ENCODE measurements at regions not wholly inside any gene's neighbourhood (a gene's known extent, or its start where the extent isn't known, plus 50 kb on each side); places are given as distances from the start of the nearest gene placed in this dataset.

DNA sequence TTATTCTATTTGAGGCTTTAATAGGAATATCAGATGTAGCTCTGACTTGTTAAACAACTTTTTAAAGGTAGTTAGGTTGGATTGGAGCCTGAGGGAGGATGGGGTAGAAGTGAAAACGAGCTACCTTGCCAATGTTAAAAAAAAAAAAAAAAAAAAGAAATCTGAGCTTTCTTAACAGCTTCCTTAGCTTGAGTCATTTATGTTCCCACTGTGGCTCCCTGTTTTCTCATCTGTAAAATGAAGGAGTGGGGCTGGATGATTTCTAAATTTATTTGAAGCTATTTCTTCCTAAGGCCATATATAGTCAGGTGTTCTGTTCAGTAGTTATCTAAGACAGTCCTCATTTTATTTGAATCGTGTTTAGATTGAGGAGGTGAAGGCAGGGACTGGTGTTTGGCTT lies 105.7 kb downstream of the EDEM1 start:
- H3K9me3 ChIP-seq = peaks cover 0 to 7% (median 0%) of the 10 kb centered on the region in 4 donors
- no peak for DNase-seq
- no peak overlapping the region for H3K4me3 ChIP-seq
- H3K27ac ChIP-seq = no peak overlapping the region
- no peaks in the 10 kb centered on the region for H3K4me1 ChIP-seq
- no peaks in the 10 kb centered on the region for H3K27me3 ChIP-seq
- H3K36me3 ChIP-seq = no peaks in the 10 kb centered on the region
- no peak for TF ChIP-seq EP300 (IDR thresholded peaks at IDR 0.05)
- intact Hi-C loops (cut with DNase I; ENCODE audit: low total_unique reads) = no loop called here
- WGBS, 5 donors = 29 to 49% (median 34%) methylated on average over 2 of the region's 2 CpGs

DNA sequence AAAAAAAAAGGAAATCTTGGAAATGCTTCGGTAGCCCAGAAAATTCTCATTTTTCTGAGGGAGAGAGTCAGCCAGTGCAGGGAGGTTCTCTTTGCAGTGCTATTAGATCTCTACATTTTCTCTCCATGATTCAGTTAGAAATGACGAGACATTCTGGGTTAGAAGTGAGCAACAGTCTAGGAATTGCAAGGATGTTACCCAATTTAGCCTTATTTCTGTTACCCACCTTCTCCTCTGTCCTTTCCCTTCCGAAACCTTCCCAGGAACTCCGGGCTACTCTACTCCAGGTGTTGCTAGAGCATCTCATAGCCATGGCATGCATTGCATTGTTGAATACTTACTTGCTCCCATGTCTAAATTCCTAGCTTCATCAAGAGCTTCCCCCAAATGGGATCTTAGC lies 106.8 kb downstream of the EDEM1 start:
- 83 to 95% (median 93%) methylated on average over 4 of the region's 4 CpGs for WGBS, 5 donors
- DNase-seq = no peak
- no peak overlapping the region for H3K4me3 ChIP-seq
- no peak overlapping the region for H3K27ac ChIP-seq
- no peaks in the 10 kb centered on the region for H3K36me3 ChIP-seq
- H3K9me3 ChIP-seq = peaks cover 0 to 7% (median 0%) of the 10 kb centered on the region in 4 donors
- intact Hi-C loops (cut with DNase I; ENCODE audit: low total_unique reads) = no loop called here
- H3K27me3 ChIP-seq = no peaks in the 10 kb centered on the region
- H3K4me1 ChIP-seq = no peaks in the 10 kb centered on the region
- no peak for TF ChIP-seq POLR2A (IDR thresholded peaks at IDR 0.05)
- no peak for TF ChIP-seq CTCF (IDR thresholded peaks at IDR 0.05)
- TF ChIP-seq EP300 (IDR thresholded peaks at IDR 0.05) = no peak
- TF ChIP-seq POLR2AphosphoS5 (IDR thresholded peaks at IDR 0.05) = no peak

- DNase-seq = no peak
- WGBS, 5 donors = 82 to 97% (median 92%) methylated on average over 1 of the region's 1 CpG
- Histone ChIP-seq H3K36me3 (no peaks in the 10 kb centered on the region), H3K27ac (no peak overlapping the region), H3K27me3 (no peaks in the 10 kb centered on the region), H3K4me3 (no peak overlapping the region), H3K4me1 (no peaks in the 10 kb centered on the region), H3K9me3 (peaks cover 0 to 7% (median 0%) of the 10 kb centered on the region in 4 donors)
- intact Hi-C loops (cut with DNase I; ENCODE audit: low total_unique reads) = no loop called here
- no peak for TF ChIP-seq POLR2A (IDR thresholded peaks at IDR 0.05)
- no peak for TF ChIP-seq EP300 (IDR thresholded peaks at IDR 0.05)
- no peak for TF ChIP-seq POLR2AphosphoS5 (IDR thresholded peaks at IDR 0.05)
- no peak for TF ChIP-seq CTCF (IDR thresholded peaks at IDR 0.05)
These were observed 107.7 kb downstream of the EDEM1 start for GRCh38 chr3:5295191-5295690.

- H3K4me1 ChIP-seq = no peaks in the 10 kb centered on the region
- H3K27me3 ChIP-seq = no peaks in the 10 kb centered on the region
- peaks cover 0 to 7% (median 0%) of the 10 kb centered on the region in 4 donors for H3K9me3 ChIP-seq
- DNase-seq = no peak
- H3K4me3 ChIP-seq = no peak overlapping the region
- no peaks in the 10 kb centered on the region for H3K36me3 ChIP-seq
- TF ChIP-seq CTCF (IDR thresholded peaks at IDR 0.05) (no peak), EP300 (IDR thresholded peaks at IDR 0.05) (no peak), POLR2A (IDR thresholded peaks at IDR 0.05) (no peak), POLR2AphosphoS5 (IDR thresholded peaks at IDR 0.05) (no peak)
- WGBS, 5 donors = 82 to 96% (median 93%) methylated on average over 2 of the region's 2 CpGs
- H3K27ac ChIP-seq = no peak overlapping the region
- intact Hi-C loops (cut with DNase I; ENCODE audit: low total_unique reads) = no loop called here
These were observed 108.9 kb downstream of the EDEM1 start for GRCh38 chr3:5296362-5296761.

- intact Hi-C loops (cut with DNase I; ENCODE audit: low total_unique reads) = no loop called here
- Histone ChIP-seq H3K9me3 (peaks cover 0 to 7% (median 0%) of the 10 kb centered on the region in 4 donors), H3K36me3 (no peaks in the 10 kb centered on the region), H3K4me3 (no peak overlapping the region), H3K27ac (no peak overlapping the region), H3K4me1 (no peaks in the 10 kb centered on the region), H3K27me3 (no peaks in the 10 kb centered on the region)
- TF ChIP-seq POLR2AphosphoS5 (IDR thresholded peaks at IDR 0.05) = no peak
- no peak for TF ChIP-seq CTCF (IDR thresholded peaks at IDR 0.05)
- TF ChIP-seq POLR2A (IDR thresholded peaks at IDR 0.05) = no peak
- TF ChIP-seq EP300 (IDR thresholded peaks at IDR 0.05) = no peak
- DNase-seq = no peak
- WGBS, 5 donors = 14 to 66% (median 39%) methylated on average over 1 of the region's 1 CpG
These were observed 110.4 kb downstream of the EDEM1 start for GRCh38 chr3:5297895-5298294.

All from stomach (tissue), 8 donors.